HUES64 (cell line): ENCODE measurements at regions not wholly inside any gene's neighbourhood (a gene's known extent, or its start where the extent isn't known, plus 50 kb on each side); places are given as distances from the start of the nearest gene placed in this dataset.
"Not testable (repeated sequence)": the region's sequence is repeated elsewhere in the genome, so short reads cannot be mapped to it uniquely, and the experiment has no call there.

Source experiments
- H3K27ac ChIP-seq: 2 replicates; pipeline ENCODE4 v1.7.0; 2013; ENCODE audit warnings: low read depth, low read length, inconsistent platforms
- H3K27me3 ChIP-seq: 2 replicates; pipeline ENCODE4 v1.6.1; 2013; ENCODE audit warnings: mild to moderate bottlenecking, low read length; ENCODE audit not compliant: insufficient read depth
- H3K36me3 ChIP-seq: 2 replicates; pipeline ENCODE4 v1.6.1; 2013; ENCODE audit warnings: mild to moderate bottlenecking, low read length; ENCODE audit not compliant: insufficient read depth
- H3K4me1 ChIP-seq: 2 replicates; pipeline ENCODE4 v1.6.1; 2013; ENCODE audit warnings: mild to moderate bottlenecking, low read length, moderate library complexity; ENCODE audit not compliant: insufficient read depth
- H3K4me3 ChIP-seq: 2 replicates; pipeline ENCODE4 v1.5.1; 2013; ENCODE audit warnings: mild to moderate bottlenecking, low read length, moderate library complexity
- H3K9ac ChIP-seq: 2 replicates; pipeline ENCODE4 v1.6.1; 2013; ENCODE audit warnings: mild to moderate bottlenecking, low read depth, low read length
- H3K9me3 ChIP-seq: 2 replicates; pipeline ENCODE4 v1.6.1; 2013; ENCODE audit warnings: low read depth, low read length; ENCODE audit not compliant: insufficient read depth
- WGBS: fragments of 150-250, 120-280 bp; methylation state at CpG from one replicate; pipeline ENCODE4 v1.1.7; 2013; ENCODE audit warnings: missing lambda C conversion rate; 5-methylcytosine and 5-hydroxymethylcytosine counted together

- WGBS: 78% methylated on average over 9 of the region's 9 CpGs
- H3K36me3 ChIP-seq: no peaks in the 10 kb centered on the region
- H3K4me3 ChIP-seq: no peak overlapping the region
- H3K27me3 ChIP-seq: no peaks in the 10 kb centered on the region
- no peak overlapping the region for H3K9ac ChIP-seq
- H3K27ac ChIP-seq: no peak overlapping the region
- no peaks in the 10 kb centered on the region for H3K9me3 ChIP-seq
- no peaks in the 10 kb centered on the region for H3K4me1 ChIP-seq
These were observed 820.8 kb upstream of the GRIA3 start for GRCh38 chrX:122363112-122363795.

- H3K4me3 ChIP-seq: not testable (repeated sequence)
- 97% methylated on average over 12 of the region's 13 CpGs for WGBS
These were observed 808.5 kb upstream of the GRIA3 start for GRCh38 chrX:122375533-122375932.

GRCh38 chrX:122389005-122389404 lies 795.1 kb upstream of the GRIA3 start:
- Histone ChIP-seq H3K27ac (no peak overlapping the region), H3K27me3 (no peaks in the 10 kb centered on the region), H3K4me1 (no peaks in the 10 kb centered on the region), H3K36me3 (no peaks in the 10 kb centered on the region), H3K9me3 (no peaks in the 10 kb centered on the region), H3K9ac (no peak overlapping the region), H3K4me3 (no peak overlapping the region)
- 96% methylated on average over 17 of the region's 19 CpGs for WGBS

More at GRCh38 chrX:122375533-122375932, 808.5 kb upstream of the GRIA3 start:
- H3K9ac ChIP-seq, H3K4me1 ChIP-seq, H3K27ac ChIP-seq, H3K36me3 ChIP-seq, H3K27me3 ChIP-seq, H3K9me3 ChIP-seq: not testable (repeated sequence)

GRCh38 chrX:122418758-122419157 lies 765.3 kb upstream of the GRIA3 start:
- no peak overlapping the region for H3K4me3 ChIP-seq
- H3K9me3 ChIP-seq: no peaks in the 10 kb centered on the region
- no peak overlapping the region for H3K9ac ChIP-seq
- no peaks in the 10 kb centered on the region for H3K36me3 ChIP-seq
- 95% methylated on average over 7 of the region's 7 CpGs for WGBS
- no peak overlapping the region for H3K27ac ChIP-seq
- H3K4me1 ChIP-seq: no peaks in the 10 kb centered on the region
- no peaks in the 10 kb centered on the region for H3K27me3 ChIP-seq

- H3K27ac ChIP-seq: no peak overlapping the region
- H3K4me3 ChIP-seq: no peak overlapping the region
- 92% methylated on average over 5 of the region's 5 CpGs for WGBS
- no peaks in the 10 kb centered on the region for H3K4me1 ChIP-seq
- H3K9ac ChIP-seq: no peak overlapping the region
- H3K27me3 ChIP-seq: no peaks in the 10 kb centered on the region
- no peaks in the 10 kb centered on the region for H3K36me3 ChIP-seq
- H3K9me3 ChIP-seq: no peaks in the 10 kb centered on the region
These were observed 762.5 kb upstream of the GRIA3 start for GRCh38 chrX:122421434-122422121.

DNA sequence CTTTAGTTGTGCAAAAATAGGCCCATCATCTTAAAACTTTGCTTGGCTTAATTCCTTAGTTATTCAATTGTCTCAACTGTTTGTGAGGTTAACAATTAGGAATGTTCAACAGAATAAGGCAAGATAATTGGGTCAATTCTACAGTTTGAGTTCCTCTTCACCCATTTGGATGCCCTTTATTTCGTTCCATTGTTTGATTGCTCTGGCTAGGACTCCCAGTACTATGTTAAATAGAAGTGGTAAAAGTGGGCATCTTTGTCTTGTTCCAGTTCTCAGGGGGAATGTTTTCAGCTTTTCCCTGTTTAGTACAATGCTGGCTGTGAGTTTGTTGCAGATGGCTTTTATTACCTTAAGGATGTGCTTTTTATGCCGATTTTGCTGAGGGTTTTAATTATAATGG lies 761.5 kb upstream of the GRIA3 start:
- Histone ChIP-seq H3K4me3 (no peak overlapping the region), H3K9me3 (no peaks in the 10 kb centered on the region), H3K27ac (no peak overlapping the region), H3K27me3 (no peaks in the 10 kb centered on the region), H3K9ac (no peak overlapping the region), H3K4me1 (no peaks in the 10 kb centered on the region), H3K36me3 (no peaks in the 10 kb centered on the region)
- 92% methylated on average over 2 of the region's 2 CpGs for WGBS

DNA sequence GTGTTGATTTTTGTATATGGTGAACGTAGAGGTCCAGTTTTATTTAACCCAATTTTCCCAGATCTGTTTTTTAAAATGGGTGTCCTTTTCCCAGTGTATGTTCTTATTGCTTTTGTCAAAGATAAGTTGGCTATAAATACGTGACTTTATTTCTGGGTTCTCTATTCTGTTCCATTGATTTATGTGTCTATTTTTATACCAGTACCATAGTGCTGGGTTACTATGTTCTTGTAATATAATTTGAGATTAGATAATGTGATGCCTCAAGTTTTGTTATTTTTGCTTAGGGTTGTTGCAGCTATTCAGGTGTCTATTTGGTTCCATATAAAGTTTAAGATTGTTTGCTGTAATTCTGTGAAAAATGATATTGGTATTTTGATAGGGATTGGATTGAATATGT lies 749.1 kb upstream of the GRIA3 start:
- Histone ChIP-seq H3K36me3 (no peaks in the 10 kb centered on the region), H3K9ac (no peak overlapping the region), H3K27me3 (no peaks in the 10 kb centered on the region), H3K27ac (no peak overlapping the region), H3K4me1 (no peaks in the 10 kb centered on the region), H3K9me3 (no peaks in the 10 kb centered on the region), H3K4me3 (no peak overlapping the region)
- WGBS: 100% methylated on average over 1 of the region's 2 CpGs

GRCh38 chrX:122439831-122440230 lies 744.2 kb upstream of the GRIA3 start:
- H3K27me3 ChIP-seq: no peaks in the 10 kb centered on the region
- no peaks in the 10 kb centered on the region for H3K36me3 ChIP-seq

GRCh38 chrX:122440832-122441231 lies 743.2 kb upstream of the GRIA3 start:
- H3K36me3 ChIP-seq: no peaks in the 10 kb centered on the region
- H3K27ac ChIP-seq: no peak overlapping the region
- H3K4me3 ChIP-seq: no peak overlapping the region
- no peak overlapping the region for H3K9ac ChIP-seq
- no peaks in the 10 kb centered on the region for H3K9me3 ChIP-seq
- H3K27me3 ChIP-seq: no peaks in the 10 kb centered on the region
- no peaks in the 10 kb centered on the region for H3K4me1 ChIP-seq

More at GRCh38 chrX:122439831-122440230, 744.2 kb upstream of the GRIA3 start:
- no peak overlapping the region for H3K27ac ChIP-seq
- no peak overlapping the region for H3K4me3 ChIP-seq
- no peak overlapping the region for H3K9ac ChIP-seq
- no peaks in the 10 kb centered on the region for H3K4me1 ChIP-seq
- H3K9me3 ChIP-seq: no peaks in the 10 kb centered on the region

DNA sequence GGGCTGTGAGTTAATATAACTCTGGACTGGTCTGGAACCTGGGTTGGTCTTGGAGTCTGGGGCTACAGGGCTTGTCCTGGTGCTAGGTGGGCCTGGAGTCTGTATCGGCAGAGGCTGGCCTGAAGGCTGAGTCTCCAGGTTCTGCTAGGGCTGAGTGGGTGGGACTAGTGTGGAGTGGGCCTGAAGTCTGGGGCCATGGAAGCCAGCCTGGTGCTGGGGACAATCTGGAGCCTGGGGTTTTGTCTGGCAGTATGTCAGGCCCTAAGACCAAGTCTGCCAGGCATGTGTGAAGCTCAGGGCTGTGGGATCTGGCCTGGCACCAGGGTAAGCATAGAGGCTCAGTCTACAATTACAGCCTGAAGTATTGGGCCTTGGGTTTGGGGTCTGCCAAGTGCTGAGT lies 742.6 kb upstream of the GRIA3 start:
- Histone ChIP-seq H3K36me3 (no peaks in the 10 kb centered on the region), H3K27ac (no peak overlapping the region), H3K27me3 (no peaks in the 10 kb centered on the region), H3K4me1 (no peaks in the 10 kb centered on the region), H3K9me3 (no peaks in the 10 kb centered on the region), H3K9ac (no peak overlapping the region), H3K4me3 (no peak overlapping the region)
- 82% methylated on average over 1 of the region's 1 CpG for WGBS

DNA sequence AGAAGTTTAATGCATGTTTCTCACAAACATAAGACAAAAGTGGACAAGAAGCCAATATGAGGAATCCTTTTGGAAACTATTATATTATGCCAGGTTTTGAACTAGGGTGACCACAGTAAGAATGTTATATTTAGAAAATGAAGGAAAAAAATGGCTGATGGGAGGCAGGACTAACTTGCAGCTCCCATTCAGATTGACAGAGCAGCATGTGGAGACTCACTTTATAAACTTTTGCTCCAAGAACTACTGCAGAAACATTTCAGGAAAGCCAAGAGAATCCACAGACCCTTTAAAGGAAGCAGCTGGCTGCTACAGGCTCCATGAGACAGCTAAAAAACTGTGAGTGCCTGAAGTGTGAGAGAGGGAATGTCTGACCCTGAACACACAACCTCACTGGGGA lies 738.6 kb upstream of the GRIA3 start:
- Histone ChIP-seq H3K27me3 (no peaks in the 10 kb centered on the region), H3K9ac (no peak overlapping the region), H3K4me3 (no peak overlapping the region), H3K4me1 (no peaks in the 10 kb centered on the region), H3K36me3 (no peaks in the 10 kb centered on the region), H3K9me3 (no peaks in the 10 kb centered on the region), H3K27ac (no peak overlapping the region)

DNA sequence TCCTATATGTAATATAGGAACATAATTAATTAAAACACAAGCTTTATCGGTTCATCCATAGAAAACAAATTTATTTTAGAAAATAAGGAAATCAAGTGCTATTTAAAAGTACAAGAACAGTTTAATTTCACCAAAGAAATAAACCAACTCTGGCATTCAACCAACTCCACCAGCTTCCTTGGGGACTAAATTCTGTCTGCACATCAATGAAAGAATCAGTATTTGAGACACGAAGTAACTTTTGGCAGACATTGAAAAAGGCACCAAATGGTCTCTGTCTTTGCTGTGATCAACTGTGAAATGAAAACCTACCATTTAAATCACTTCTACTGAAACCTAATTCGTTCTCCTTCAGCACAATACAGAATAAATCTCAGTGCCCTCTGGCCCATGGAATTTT lies 719.7 kb upstream of the GRIA3 start:
- Histone ChIP-seq H3K9ac (no peak overlapping the region), H3K27ac (no peak overlapping the region)
- 83% methylated on average over 2 of the region's 3 CpGs for WGBS

More for the DNA sequence above, 719.7 kb upstream of the GRIA3 start:
- H3K4me1 ChIP-seq: no peaks in the 10 kb centered on the region
- H3K36me3 ChIP-seq: no peaks in the 10 kb centered on the region
- H3K4me3 ChIP-seq: no peak overlapping the region
- H3K9me3 ChIP-seq: no peaks in the 10 kb centered on the region
- H3K27me3 ChIP-seq: no peaks in the 10 kb centered on the region
